ENCODE measurements at regions not wholly inside any gene's neighbourhood (a gene's known extent, or its start where the extent isn't known, plus 50 kb on each side); places are given as distances from the start of the nearest gene placed in this dataset.

GRCh38 chr10:42490368-42490767 lies 148.0 kb downstream of the ZNF33B start:
- no peak for TF ChIP-seq CTCF (IDR thresholded peaks at IDR 0.05)

- TF ChIP-seq CTCF (IDR thresholded peaks at IDR 0.05), result no peak
These were observed 150.0 kb downstream of the ZNF33B start for GRCh38 chr10:42488416-42488815.

GRCh38 chr10:42482411-42482810 lies 156.0 kb downstream of the ZNF33B start:
- TF ChIP-seq CTCF (IDR thresholded peaks at IDR 0.05), result no peak

GRCh38 chr10:42479057-42479456 lies 159.3 kb downstream of the ZNF33B start:
- no peak for TF ChIP-seq CTCF (IDR thresholded peaks at IDR 0.05)

GRCh38 chr10:42477170-42477569 lies 161.2 kb downstream of the ZNF33B start:
- no peak for TF ChIP-seq CTCF (IDR thresholded peaks at IDR 0.05)

GRCh38 chr10:42476101-42476500 lies 162.3 kb downstream of the ZNF33B start:
- TF ChIP-seq CTCF (IDR thresholded peaks at IDR 0.05), result no peak

GRCh38 chr10:42475168-42476098 lies 162.9 kb downstream of the ZNF33B start:
- TF ChIP-seq CTCF (IDR thresholded peaks at IDR 0.05), result peak; percentile 13; the same call in 1 of the 2 replicates

All from LNCAP (cell line).